ENCODE measurements at regions not wholly inside any gene's neighbourhood (a gene's known extent, or its start where the extent isn't known, plus 50 kb on each side); places are given as distances from the start of the nearest gene placed in this dataset.
A peak's percentile ranks its signal among the peaks of the same experiment; 100 is the strongest.

- no peak for TF ChIP-seq CTCF (IDR thresholded peaks at IDR 0.05)
- Mint-ChIP-seq H3K27me3 (peaks cover 3% of the 10 kb centered on the region), H3K36me3 (ENCODE audit: low read depth) (no peaks in the 10 kb centered on the region), H3K27ac (no peak overlapping the region), H3K4me1 (ENCODE audit: low read depth) (no peaks in the 10 kb centered on the region), H3K9me3 (no peaks in the 10 kb centered on the region), H3K4me3 (no peak overlapping the region)
- ChIA-PET CTCF (interaction anchor here (1.5 to 1.8 kb wide), 2 partner anchors 28 to 159 kb away, joined by 4 read pairs; no protein-coding TSS in a partner anchor), POLR2A (no interaction called here)
- intact Hi-C loops (cut with micrococcal nuclease) = no loop called here
- DNase-seq (no peak), ATAC-seq (no peak)
These were observed 72.1 kb downstream of the GCC1 start for GRCh38 chr7:127513311-127513710.

DNA sequence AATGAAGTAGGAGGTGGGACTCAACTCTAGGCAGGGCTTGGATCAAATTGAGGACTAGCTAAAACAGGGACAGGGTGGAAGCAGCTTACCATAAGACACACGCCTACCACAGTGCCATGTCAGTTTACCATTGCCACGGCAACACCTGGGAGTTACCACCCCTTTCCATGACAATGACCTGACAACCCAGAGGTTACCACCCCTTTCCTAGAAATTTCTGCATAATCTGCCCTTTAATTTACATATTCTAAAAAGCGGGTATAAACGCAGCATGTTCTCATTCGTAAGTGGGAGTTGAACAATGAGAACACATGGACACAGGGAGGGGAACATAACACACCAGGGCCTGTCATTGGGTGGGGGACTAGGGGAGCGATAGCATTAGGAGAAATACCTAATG is 72.7 kb downstream of the GCC1 start:
- DNase-seq (no peak), ATAC-seq (no peak)
- no peaks in the 10 kb centered on the region for H3K4me1 Mint-ChIP-seq (ENCODE audit: low read depth)
- peaks cover 3% of the 10 kb centered on the region for H3K27me3 Mint-ChIP-seq
- intact Hi-C loops (cut with micrococcal nuclease) = no loop called here
- H3K9me3 Mint-ChIP-seq = no peaks in the 10 kb centered on the region
- H3K4me3 Mint-ChIP-seq = no peak overlapping the region
- ChIA-PET CTCF (no interaction called here), POLR2A (no interaction called here)
- TF ChIP-seq CTCF (IDR thresholded peaks at IDR 0.05) = no peak
- no peak overlapping the region for H3K27ac Mint-ChIP-seq
- no peaks in the 10 kb centered on the region for H3K36me3 Mint-ChIP-seq (ENCODE audit: low read depth)

- Mint-ChIP-seq H3K4me1 (ENCODE audit: low read depth) (no peaks in the 10 kb centered on the region), H3K27ac (no peak overlapping the region), H3K9me3 (no peaks in the 10 kb centered on the region), H3K4me3 (no peak overlapping the region), H3K36me3 (ENCODE audit: low read depth) (no peaks in the 10 kb centered on the region), H3K27me3 (peaks cover 3% of the 10 kb centered on the region)
- ChIA-PET POLR2A (no interaction called here), CTCF (interaction anchor here (0.9 to 2.0 kb wide), 5 partner anchors 9 to 631 kb away, joined by 3 to 6 read pairs (median 3); no protein-coding TSS in a partner anchor)
- TF ChIP-seq CTCF (IDR thresholded peaks at IDR 0.05) = peak; percentile 25
- ATAC-seq = no peak
- DNase-seq = peak; percentile 49
- intact Hi-C loops (cut with micrococcal nuclease) = no loop called here
These were observed 80.7 kb downstream of the GCC1 start for GRCh38 chr7:127504715-127505114.

- Mint-ChIP-seq H3K4me1 (ENCODE audit: low read depth) (no peaks in the 10 kb centered on the region), H3K27me3 (no peaks in the 10 kb centered on the region), H3K4me3 (no peak overlapping the region), H3K9me3 (no peaks in the 10 kb centered on the region), H3K27ac (no peak overlapping the region), H3K36me3 (ENCODE audit: low read depth) (no peaks in the 10 kb centered on the region)
- DNase-seq (no peak), ATAC-seq (no peak)
- intact Hi-C loops (cut with micrococcal nuclease) = no loop called here
- POLR2A ChIA-PET = interaction anchor here (1.1 kb wide), 1 partner anchor 110 kb away, joined by 3 read pairs; no protein-coding TSS in a partner anchor
- CTCF ChIA-PET = interaction anchor here (1.4 kb wide), 1 partner anchor 13 kb away, joined by 3 read pairs; no protein-coding TSS in a partner anchor
- no peak for TF ChIP-seq CTCF (IDR thresholded peaks at IDR 0.05)
These were observed 83.6 kb downstream of the GCC1 start for GRCh38 chr7:127501817-127502216.

DNA sequence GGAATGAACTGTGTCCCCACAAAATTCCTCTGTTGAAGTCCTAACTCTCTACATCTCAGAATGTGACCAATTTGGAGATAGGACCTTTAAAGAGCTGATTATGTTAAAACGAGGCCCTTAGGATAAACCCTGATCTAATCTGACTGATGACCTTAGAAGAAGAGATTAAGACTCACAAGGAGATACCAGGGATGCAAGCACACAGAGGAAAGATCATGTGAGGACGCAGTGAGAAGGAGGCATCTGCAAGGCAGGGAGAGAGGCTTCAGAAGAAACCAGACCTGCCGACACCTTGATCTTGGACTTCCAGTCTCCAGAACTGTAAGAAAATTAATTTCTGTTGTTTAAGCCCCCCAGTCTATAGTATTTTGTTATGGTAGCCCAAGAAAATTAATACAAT is 94.9 kb upstream of the ZNF800 start:
- POLR2A ChIA-PET = no interaction called here

More for the DNA sequence above, 94.9 kb upstream of the ZNF800 start:
- no peak overlapping the region for H3K27ac Mint-ChIP-seq
- no peak for DNase-seq
- CTCF ChIA-PET = interaction anchor here (0.6 kb wide), 1 partner anchor 22 kb away, joined by 3 read pairs; no protein-coding TSS in a partner anchor
- H3K36me3 Mint-ChIP-seq (ENCODE audit: low read depth) = no peaks in the 10 kb centered on the region
- H3K27me3 Mint-ChIP-seq = peaks cover 8% of the 10 kb centered on the region
- no peak for TF ChIP-seq CTCF (IDR thresholded peaks at IDR 0.05)
- H3K4me3 Mint-ChIP-seq = no peak overlapping the region
- H3K4me1 Mint-ChIP-seq (ENCODE audit: low read depth) = peaks cover 20% of the 10 kb centered on the region
- ATAC-seq = no peak
- H3K9me3 Mint-ChIP-seq = peaks cover 1% of the 10 kb centered on the region
- intact Hi-C loops (cut with micrococcal nuclease) = no loop called here

Data from activated CD8-positive, alpha-beta T cell treated with anti-CD3 and anti-CD28 coated beads for 36 hours (primary cell).